ENCODE measurements at regions not wholly inside any gene's neighbourhood (a gene's known extent, or its start where the extent isn't known, plus 50 kb on each side); places are given as distances from the start of the nearest gene placed in this dataset.

DNA sequence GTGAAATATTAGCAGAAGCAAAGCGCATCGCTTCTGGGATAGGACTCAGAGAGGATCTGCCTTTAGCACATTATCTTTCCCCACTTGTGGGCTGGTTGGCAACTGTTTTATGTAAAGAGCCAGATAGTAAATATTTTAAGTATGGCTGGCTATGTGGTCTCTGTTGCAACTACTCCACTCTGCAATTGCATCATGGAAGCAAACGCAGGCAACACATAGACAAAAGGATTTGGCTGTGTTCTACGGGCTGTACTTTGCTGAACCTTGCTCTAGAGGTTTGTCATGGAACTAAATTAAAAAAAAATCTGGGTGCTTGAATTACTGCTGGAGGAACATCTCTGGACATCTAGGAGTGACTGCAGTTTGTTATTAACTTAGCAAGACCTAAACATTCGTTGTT lies 307.8 kb upstream of the TPK1 start:
- H3K9ac ChIP-seq (replicated peaks in 1 of 4; ENCODE audit: extremely low read depth in 1 of 4, low read depth in 3 of 4, low read length in 3 of 4), result no peak overlapping the region
- WGBS, 2 experiments (ENCODE audit: extremely low coverage in 1 of 2, insufficient coverage in 1 of 2, insufficient read length in 1 of 2, insufficient replicate concordance in 2 of 2, low coverage in 1 of 2, low lambda C conversion rate in 2 of 2, missing lambda C conversion rate in 1 of 2), result 94% methylated on average over 5 of the region's 5 CpGs; no CpG with 5 or more reads in 1 of the 2 experiments
- TF ChIP-seq NANOG (IDR thresholded peaks at IDR 0.05; ENCODE audit: insufficient read depth, low read depth, low read length, poor library complexity, severe bottlenecking) (no peak), FOSL1 (IDR thresholded peaks at IDR 0.05; ENCODE audit: insufficient read depth, low read depth, low read length) (no peak), RBBP5 (IDR thresholded peaks at IDR 0.05; ENCODE audit: borderline replicate concordance, low read depth, low read length) (no peak), CHD2 (IDR thresholded peaks at IDR 0.05; ENCODE audit: low read length) (no peak), GTF2F1 (IDR thresholded peaks at IDR 0.05; ENCODE audit: borderline replicate concordance, low read depth, low read length) (no peak), SRF (IDR thresholded peaks at IDR 0.05; ENCODE audit: low read depth, low read length) (no peak), TBP (IDR thresholded peaks at IDR 0.05; ENCODE audit: low read depth, low read length) (no peak)

More for the DNA sequence above, 307.8 kb upstream of the TPK1 start:
- H4K91ac ChIP-seq (replicated peaks; ENCODE audit: insufficient read length, low read length), result no peak overlapping the region
- no peak overlapping the region for H3K4ac ChIP-seq (replicated peaks; ENCODE audit: insufficient read length, low read depth, low read length)
- no peak overlapping the region for H3K4me3 ChIP-seq (ENCODE audit: extremely low read depth in 1 of 4, insufficient read depth in 2 of 4, low read depth in 3 of 4, low read length in 4 of 4)
- no peak overlapping the region for H3K56ac ChIP-seq (replicated peaks; ENCODE audit: insufficient read length, low read depth, low read length)
- no peak overlapping the region for H2BK20ac ChIP-seq (ENCODE audit: low read length)
- H2AFZ ChIP-seq (ENCODE audit: low read length), result no peak overlapping the region
- ChIA-PET CTCF (ENCODE audit: partially characterized antibody) (interaction anchor here (1.0 kb wide), 1 partner anchor 17 kb away, joined by 3 read pairs; no protein-coding TSS in a partner anchor), POLR2A (ENCODE audit: partially characterized antibody) (no interaction called here)
- FAIRE-seq (no peak), DNase-seq (ENCODE audit: low read depth in 1 of 2, low spot score in 2 of 2) (no peak)
- H3K27me3 ChIP-seq (replicated peaks in 1 of 4; ENCODE audit: control insufficient read depth in 3 of 4, extremely low read depth in 1 of 4, insufficient read depth in 3 of 4, low read length in 3 of 4), result no peaks in the 10 kb centered on the region
- no peak overlapping the region for H4K5ac ChIP-seq (ENCODE audit: insufficient read length, low read depth, low read length)
- no peaks in the 10 kb centered on the region for H3K79me1 ChIP-seq (ENCODE audit: low read depth, low read length)
- no peak overlapping the region for H3K27ac ChIP-seq (ENCODE audit: low read depth, low read length)
- no peaks in the 10 kb centered on the region for H4K20me1 ChIP-seq (replicated peaks in 1 of 2; ENCODE audit: control insufficient read depth in 1 of 2, insufficient read depth in 2 of 2, low read length in 2 of 2)
- H2BK15ac ChIP-seq (ENCODE audit: low read length), result no peak overlapping the region
- no peak overlapping the region for H2BK120ac ChIP-seq (replicated peaks; ENCODE audit: low read depth, low read length)
- H2BK5ac ChIP-seq (ENCODE audit: low read depth, low read length), result no peak overlapping the region
- no peak overlapping the region for H3K23ac ChIP-seq (ENCODE audit: insufficient read length)
- H3K79me2 ChIP-seq (ENCODE audit: control insufficient read depth in 1 of 2, insufficient read depth in 2 of 2, low read length in 2 of 2), result no peaks in the 10 kb centered on the region
- H3K18ac ChIP-seq (ENCODE audit: extremely low read depth, low read length), result no peak overlapping the region
- no peak overlapping the region for H2BK12ac ChIP-seq (ENCODE audit: low read depth, low read length)
- H3K14ac ChIP-seq (ENCODE audit: insufficient read length), result no peak overlapping the region
- no peaks in the 10 kb centered on the region for H3K36me3 ChIP-seq (ENCODE audit: control insufficient read depth in 2 of 4, insufficient read depth in 4 of 4, low read length in 3 of 4)
- no peaks in the 10 kb centered on the region for H3K4me1 ChIP-seq (replicated peaks in 1 of 4; ENCODE audit: control insufficient read depth in 3 of 4, insufficient read depth in 4 of 4, low read length in 3 of 4)
- no peak overlapping the region for H2AK5ac ChIP-seq (ENCODE audit: low read depth, low read length)
- no peaks in the 10 kb centered on the region for H3K23me2 ChIP-seq (ENCODE audit: low read depth, low read length)
- no peaks in the 10 kb centered on the region for H3K9me3 ChIP-seq (ENCODE audit: insufficient read depth in 2 of 2, low read depth in 1 of 2, low read length in 1 of 2)
- no peak overlapping the region for H4K8ac ChIP-seq (ENCODE audit: extremely low read depth, insufficient read depth, low read length)
- no peak overlapping the region for H3K4me2 ChIP-seq (ENCODE audit: insufficient read depth in 1 of 2, low read depth in 2 of 2, low read length in 2 of 2)
